Endothelial cell of umbilical vein (primary cell): ENCODE measurements at regions not wholly inside any gene's neighbourhood (a gene's known extent, or its start where the extent isn't known, plus 50 kb on each side); places are given as distances from the start of the nearest gene placed in this dataset.

Experiments used
- BruUV-seq: library from RNA; stranded (reverse); fragments of 400-500 nt; replicated peaks from 2 replicates; lab custom pipeline; 2021; lab: Mats Ljungman, UMichigan
- CTCF ChIA-PET: fragments of 300-600, 350-600 bp; sonication (Branson Sonifier 250); formaldehyde crosslinking; loops from one replicate; lab custom pipeline; 2021; ENCODE audit warnings: antibody characterized with exemption, inconsistent platforms; lab: Charles Lee
- POLR2A ChIA-PET: fragments of 300-600, 350-600 bp; sonication (Branson Sonifier 250); formaldehyde crosslinking; loops from one replicate; lab custom pipeline; 2021; ENCODE audit warnings: antibody characterized with exemption, inconsistent platforms; lab: Charles Lee
- DNase-seq: peaks from one replicate; pipeline ENCODE4 v3.0.0-alpha.2; 2011; ENCODE audit warnings: low read depth, low spot score
- FAIRE-seq: peaks from 2 replicates; lab custom pipeline; 2011; peaks lifted over from hg19 to GRCh38; lab: Jason Lieb, UNC
- H2AFZ ChIP-seq: 2 replicates; pipeline ENCODE4 v1.6.0; 2012; ENCODE audit warnings: low read depth, low read length, control low read depth, inconsistent platforms
- H3K27ac ChIP-seq: 2 replicates; pipeline ENCODE4 v1.5.1; 2011; ENCODE audit warnings: low read depth, mild to moderate bottlenecking, control low read depth, low read length, moderate library complexity; ENCODE audit not compliant: insufficient read depth
- H3K27me3 ChIP-seq, 2 experiments: 2 replicates each; pipeline versions ENCODE4 v1.6.0 to v1.6.1; 2011; ENCODE audit warnings: low read length in 2 of 2, mixed read lengths in 1 of 2; ENCODE audit not compliant: control insufficient read depth in 2 of 2, insufficient read depth in 2 of 2
- H3K36me3 ChIP-seq, 2 experiments: 2 replicates in 1 of 2; 3 replicates in 1 of 2; pipeline ENCODE4 v1.5.1; 2011; ENCODE audit warnings: low read length in 2 of 2, mild to moderate bottlenecking in 1 of 2, moderate library complexity in 1 of 2; ENCODE audit not compliant: control insufficient read depth in 2 of 2, insufficient read depth in 2 of 2; ENCODE audit errors: extremely low read depth in 1 of 2
- H3K4me1 ChIP-seq: 3 replicates; pipeline ENCODE4 v1.5.1; 2011; ENCODE audit warnings: mild to moderate bottlenecking, low read length; ENCODE audit not compliant: control insufficient read depth, insufficient read depth; ENCODE audit errors: extremely low read depth
- H3K4me2 ChIP-seq: 2 replicates; pipeline ENCODE4 v1.6.1; 2011; ENCODE audit warnings: low read length, control low read depth, mixed read lengths; ENCODE audit not compliant: insufficient read depth
- H3K4me3 ChIP-seq, 3 experiments: fragments of 200-600 bp in 1 of 3; sonication (generic), shearing (Covaris generic) in 1 of 3; replicated peaks in 1 of 3; 2 replicates each; pipeline ENCODE4 v1.5.1; 2011 to 2016; ENCODE audit warnings: control low read depth in 3 of 3, low read length in 3 of 3, mild to moderate bottlenecking in 2 of 3, inconsistent platforms in 1 of 3, low read depth in 1 of 3, moderate library complexity in 1 of 3; ENCODE audit not compliant: insufficient read depth in 1 of 3
- H3K79me2 ChIP-seq: 2 replicates; pipeline ENCODE4 v1.6.0; 2012; ENCODE audit warnings: low read length, inconsistent platforms; ENCODE audit not compliant: control insufficient read depth, insufficient read depth
- H3K9ac ChIP-seq: replicated peaks from 2 replicates; pipeline ENCODE3; 2011; ENCODE audit warnings: low read length, control low read depth; ENCODE audit not compliant: insufficient read depth; ENCODE audit errors: extremely low read depth
- H3K9me1 ChIP-seq: replicated peaks from 3 replicates; pipeline ENCODE4 v1.6.0; 2011; ENCODE audit warnings: mild to moderate bottlenecking, low read length; ENCODE audit not compliant: control insufficient read depth, insufficient read depth; ENCODE audit errors: extremely low read depth
- H3K9me3 ChIP-seq: replicated peaks from 2 replicates; pipeline ENCODE4 v1.5.1; 2012; ENCODE audit warnings: low read length, inconsistent platforms; ENCODE audit not compliant: control insufficient read depth, insufficient read depth
- H4K20me1 ChIP-seq: replicated peaks from 2 replicates; pipeline ENCODE3; 2011; ENCODE audit warnings: mild to moderate bottlenecking, low read length; ENCODE audit not compliant: control insufficient read depth, insufficient read depth; ENCODE audit errors: extremely low read depth
- EZH2 ChIP-seq: IDR thresholded peaks from 2 replicates; pipeline ENCODE4 v1.6.1; 2012; ENCODE audit warnings: borderline replicate concordance, low read depth, mild to moderate bottlenecking, moderate library complexity, low read length, inconsistent platforms; ENCODE audit not compliant: severe bottlenecking
- FOS ChIP-seq: IDR thresholded peaks from 2 replicates; pipeline ENCODE4 v1.6.1; 2011; ENCODE audit warnings: mild to moderate bottlenecking, low read length, moderate library complexity, borderline replicate concordance; ENCODE audit not compliant: insufficient read depth
- GATA2 ChIP-seq: IDR thresholded peaks from 2 replicates; pipeline ENCODE4 v1.7.0; 2011; ENCODE audit warnings: low read depth, mild to moderate bottlenecking, moderate library complexity, mixed read lengths, low read length; ENCODE audit not compliant: insufficient read length, insufficient read depth
- JUN ChIP-seq: IDR thresholded peaks from 2 replicates; pipeline ENCODE4 v1.6.1; 2011; ENCODE audit warnings: borderline replicate concordance, low read depth; ENCODE audit not compliant: insufficient read length, insufficient read depth
- MYC ChIP-seq: IDR thresholded peaks from one replicate; pipeline ENCODE4 v1.6.1; 2011; ENCODE audit warnings: mild to moderate bottlenecking, low read depth, low read length
- POLR2A ChIP-seq: IDR thresholded peaks from 2 replicates; pipeline ENCODE4 v1.6.1; 2012; ENCODE audit warnings: low read depth, mild to moderate bottlenecking, control low read depth, low read length
- POLR2AphosphoS5 ChIP-seq: IDR thresholded peaks from 2 replicates; pipeline ENCODE4 v1.6.1; 2012; ENCODE audit warnings: low read depth, mild to moderate bottlenecking, control low read depth, low read length, moderate library complexity; ENCODE audit not compliant: insufficient read depth
- dilution Hi-C: fragments of 300-500 bp; cut with MboI; formaldehyde crosslinking; loops from one replicate; pipeline ENCODE4 v1.15.0; 2019; ENCODE audit warnings: low sequenced_read_pairs; ENCODE audit not compliant: extremely low pct_ligation_motif_present
- intact Hi-C: fragments of 100-400 bp; cut with micrococcal nuclease; formaldehyde crosslinking; loops from one replicate; pipeline ENCODE4 v1.10.0; 2022
- TF ChIP-seq, protein P1 (sequence below), 2 donors: IDR thresholded peaks; 1 replicate in 1 of 2; 2 replicates in 1 of 2; pipeline ENCODE4 v1.5.1; 2011; ENCODE audit warnings: low read length in 2 of 2, mild to moderate bottlenecking in 2 of 2, moderate library complexity in 2 of 2, control low read depth in 1 of 2, inconsistent platforms in 1 of 2, low read depth in 1 of 2; ENCODE audit not compliant: insufficient read depth in 1 of 2; ENCODE audit errors: extremely low read depth in 1 of 2
- TF ChIP-seq, protein P2 (sequence below): IDR thresholded peaks from 2 replicates; pipeline ENCODE4 v1.6.1; 2011; ENCODE audit not compliant: insufficient read depth, insufficient read length

DNA sequence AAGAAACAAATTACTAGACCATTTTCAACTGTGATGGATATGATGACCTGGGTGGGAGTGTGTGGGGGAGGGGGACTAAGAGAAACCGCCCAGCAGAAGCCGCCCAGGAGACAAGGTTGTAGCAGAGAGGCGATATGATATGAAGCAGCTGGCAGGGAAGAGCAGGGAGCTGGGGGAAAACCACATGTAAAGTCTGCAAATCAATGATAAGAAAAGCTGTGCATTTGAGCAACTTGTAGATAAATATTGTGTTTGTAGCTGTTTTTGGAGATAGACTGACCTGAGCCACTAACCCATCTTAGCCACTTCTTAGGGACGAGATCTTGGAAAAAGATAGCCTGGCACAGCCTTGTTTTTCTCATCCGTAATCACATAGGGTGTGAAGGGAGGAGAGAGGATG lies 252.6 kb downstream of the SEC23IP start:
- BruUV-seq = no TSS peak
- Histone ChIP-seq H3K4me1 (no peaks in the 10 kb centered on the region), H3K9me1 (no peaks in the 10 kb centered on the region), H4K20me1 (no peaks in the 10 kb centered on the region), H3K9ac (no peak overlapping the region), H3K4me2 (no peak overlapping the region), H3K36me3 (no peaks in the 10 kb centered on the region), H3K27me3 (no peaks in the 10 kb centered on the region), H3K79me2 (no peaks in the 10 kb centered on the region), H3K4me3 (no peak overlapping the region), H3K27ac (no peak overlapping the region), H3K9me3 (no peaks in the 10 kb centered on the region), H2AFZ (no peak overlapping the region)
- dilution Hi-C loops = no loop called here
- intact Hi-C loops = no loop called here
- ChIA-PET CTCF (no interaction called here), POLR2A (no interaction called here)
- FAIRE-seq = no peak
- no peak for TF ChIP-seq MYC
- no peak for TF ChIP-seq POLR2A
- no peak for TF ChIP-seq POLR2AphosphoS5
- no peak for TF ChIP-seq JUN
- no peak for TF ChIP-seq EZH2
- TF ChIP-seq FOS = no peak
- TF ChIP-seq, protein P1, sequence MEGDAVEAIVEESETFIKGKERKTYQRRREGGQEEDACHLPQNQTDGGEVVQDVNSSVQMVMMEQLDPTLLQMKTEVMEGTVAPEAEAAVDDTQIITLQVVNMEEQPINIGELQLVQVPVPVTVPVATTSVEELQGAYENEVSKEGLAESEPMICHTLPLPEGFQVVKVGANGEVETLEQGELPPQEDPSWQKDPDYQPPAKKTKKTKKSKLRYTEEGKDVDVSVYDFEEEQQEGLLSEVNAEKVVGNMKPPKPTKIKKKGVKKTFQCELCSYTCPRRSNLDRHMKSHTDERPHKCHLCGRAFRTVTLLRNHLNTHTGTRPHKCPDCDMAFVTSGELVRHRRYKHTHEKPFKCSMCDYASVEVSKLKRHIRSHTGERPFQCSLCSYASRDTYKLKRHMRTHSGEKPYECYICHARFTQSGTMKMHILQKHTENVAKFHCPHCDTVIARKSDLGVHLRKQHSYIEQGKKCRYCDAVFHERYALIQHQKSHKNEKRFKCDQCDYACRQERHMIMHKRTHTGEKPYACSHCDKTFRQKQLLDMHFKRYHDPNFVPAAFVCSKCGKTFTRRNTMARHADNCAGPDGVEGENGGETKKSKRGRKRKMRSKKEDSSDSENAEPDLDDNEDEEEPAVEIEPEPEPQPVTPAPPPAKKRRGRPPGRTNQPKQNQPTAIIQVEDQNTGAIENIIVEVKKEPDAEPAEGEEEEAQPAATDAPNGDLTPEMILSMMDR (IDR thresholded peaks at IDR 0.05; ENCODE audit: extremely low read depth in 1 of 2, insufficient read depth in 1 of 2, low read depth in 1 of 2, low read length in 2 of 2) = no peak
- TF ChIP-seq GATA2 = no peak
- TF ChIP-seq, protein P2, sequence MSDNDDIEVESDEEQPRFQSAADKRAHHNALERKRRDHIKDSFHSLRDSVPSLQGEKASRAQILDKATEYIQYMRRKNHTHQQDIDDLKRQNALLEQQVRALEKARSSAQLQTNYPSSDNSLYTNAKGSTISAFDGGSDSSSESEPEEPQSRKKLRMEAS = no peak
- no peak for DNase-seq
